HG03469 (cell line): ENCODE measurements at regions not wholly inside any gene's neighbourhood (a gene's known extent, or its start where the extent isn't known, plus 50 kb on each side); places are given as distances from the start of the nearest gene placed in this dataset.

Source experiments
- ATAC-seq: cut with Tn5 transposase; IDR thresholded peaks from one replicate; pipeline ENCODE4 v1.9.1; 2021; ENCODE audit warnings: mild to moderate bottlenecking, moderate library complexity, moderate number of reproducible peaks; ENCODE audit not compliant: unreplicated experiment

DNA sequence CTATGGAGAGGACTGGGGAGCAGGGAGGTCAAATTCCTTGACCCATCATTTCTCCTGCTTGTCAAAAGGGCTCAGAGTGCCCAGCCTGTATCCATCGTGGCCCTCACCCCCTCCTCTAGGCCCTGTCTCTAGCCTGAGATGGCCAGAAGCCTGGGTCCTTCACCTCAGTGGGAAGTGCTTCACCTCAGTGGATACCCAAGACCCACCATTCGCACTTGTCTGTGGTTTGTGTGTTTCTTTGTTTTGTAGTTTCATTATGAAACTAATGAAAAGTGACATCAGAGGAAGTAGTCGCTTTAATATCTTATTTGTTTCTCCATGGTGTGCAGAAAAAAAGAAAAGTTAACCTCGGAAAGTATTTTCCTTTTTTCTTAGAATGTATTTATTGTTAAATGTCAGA, 194.0 kb upstream of the CADM1 start:
- ATAC-seq, result no peak

DNA sequence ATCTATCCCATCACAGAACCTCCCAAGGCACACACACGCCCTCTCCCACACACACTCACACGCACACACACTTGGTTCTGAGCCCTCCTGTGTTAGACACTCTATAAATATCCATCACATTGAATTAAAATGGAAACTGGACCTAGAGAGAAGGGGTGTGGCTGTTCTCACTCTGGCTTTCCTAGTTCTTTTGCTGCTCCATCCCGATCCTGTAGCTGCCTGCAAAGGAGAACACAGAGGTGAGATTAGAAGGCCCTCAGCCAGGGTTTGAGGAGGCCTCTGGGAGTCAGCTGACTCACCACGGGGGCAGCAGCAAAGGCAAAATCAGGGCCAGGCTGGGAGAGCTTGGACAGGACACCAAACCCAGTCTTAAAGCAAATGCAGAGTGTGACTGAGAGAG, 192.3 kb upstream of the CADM1 start:
- no peak for ATAC-seq

- no peak for ATAC-seq
Observed at GRCh38 chr11:115695677-115696364, 191.6 kb upstream of the CADM1 start.

DNA sequence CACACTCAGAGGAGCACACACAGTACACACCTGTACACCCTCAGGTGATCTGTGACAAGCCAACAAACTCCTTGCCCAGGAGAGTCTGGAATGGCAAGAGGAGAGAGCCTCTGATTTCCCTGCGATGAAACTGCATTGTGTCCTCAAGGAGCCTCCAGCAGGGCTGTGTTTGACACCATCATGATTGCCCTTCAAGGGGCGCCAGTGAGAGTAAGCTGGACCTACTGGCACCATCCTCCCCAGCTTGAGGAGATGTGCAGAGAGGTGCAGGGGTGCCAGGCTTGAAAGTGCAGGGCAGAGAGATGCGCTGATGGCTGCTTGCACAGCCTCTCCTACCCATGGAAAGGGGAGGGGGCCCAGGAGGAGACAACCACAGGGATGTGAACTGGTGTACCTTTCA, 188.8 kb upstream of the CADM1 start:
- no peak for ATAC-seq

DNA sequence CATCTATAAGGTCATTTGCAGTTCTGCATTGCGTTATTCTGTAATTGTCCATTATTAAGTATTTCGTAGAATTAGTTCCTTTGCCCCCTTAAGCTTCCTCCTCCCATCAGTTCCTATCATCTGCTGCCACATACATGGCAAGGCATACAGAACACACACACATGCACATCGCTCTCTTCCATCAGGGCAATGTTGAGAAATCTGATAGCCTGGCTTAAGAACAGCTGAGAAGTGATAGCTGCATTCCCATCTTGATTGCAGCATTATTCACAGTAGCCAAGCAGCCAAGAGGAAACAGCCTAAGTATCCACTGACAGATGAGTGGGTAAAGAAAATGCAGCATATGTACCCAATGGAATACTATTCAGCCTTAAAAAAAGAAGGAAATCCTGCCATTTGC, 186.8 kb upstream of the CADM1 start:
- no peak for ATAC-seq

DNA sequence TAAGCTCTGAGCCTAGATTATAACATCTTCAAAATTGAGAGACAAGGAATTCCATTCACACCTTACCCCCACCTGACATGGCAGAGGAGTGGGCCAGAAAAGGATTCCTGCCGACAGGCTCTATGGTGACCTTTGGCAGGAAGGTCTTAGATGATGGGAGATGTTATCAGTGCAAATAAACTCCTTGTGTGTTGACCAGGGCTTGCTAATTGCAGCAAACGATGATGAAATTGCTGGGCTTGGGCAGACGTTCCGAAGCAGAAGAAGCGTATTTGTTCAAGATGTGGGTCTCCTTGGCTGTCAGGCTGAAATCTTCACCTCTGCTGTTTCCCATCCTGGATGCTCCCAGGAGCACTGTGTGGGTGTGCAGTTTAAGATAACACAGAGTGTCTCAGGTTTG, 183.7 kb upstream of the CADM1 start:
- ATAC-seq, result no peak

DNA sequence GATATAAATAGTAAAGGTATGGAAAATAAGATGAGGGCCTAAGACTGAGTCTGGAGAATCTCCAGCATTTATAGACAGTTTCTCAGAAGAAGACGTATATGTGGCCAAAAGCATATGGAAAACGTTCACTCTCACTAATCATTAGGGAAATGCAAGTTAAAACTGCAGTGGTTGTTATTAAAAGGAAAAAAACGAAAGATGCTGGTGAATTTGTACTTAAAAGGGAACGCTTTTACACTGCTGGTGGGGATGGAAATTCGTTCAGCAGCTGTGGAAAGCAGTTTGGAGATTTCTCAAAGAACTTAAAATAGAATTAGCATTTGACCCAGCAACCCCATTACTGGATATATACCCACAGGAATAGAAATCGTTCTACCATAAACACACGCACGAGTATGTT, 180.5 kb upstream of the CADM1 start:
- no peak for ATAC-seq

DNA sequence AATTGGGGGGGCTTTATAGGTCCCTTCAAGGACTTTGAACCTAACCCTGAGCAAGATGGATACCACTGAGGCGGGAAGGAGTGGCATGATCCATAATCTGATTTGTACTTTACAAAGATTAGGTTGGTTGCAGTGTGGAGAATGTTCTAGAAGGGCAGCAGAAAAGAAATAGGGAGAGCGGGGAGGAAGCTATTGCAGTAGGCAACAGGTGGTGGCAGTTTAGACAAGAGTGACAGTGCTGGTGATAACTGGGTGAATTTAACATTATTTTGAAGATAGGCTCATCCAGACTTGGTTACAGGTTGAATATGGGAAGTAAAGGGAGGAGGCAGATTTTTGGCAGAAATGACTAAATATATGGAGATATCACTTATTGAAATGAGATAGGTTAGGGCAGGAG, 179.9 kb upstream of the CADM1 start:
- ATAC-seq, result no peak

- no peak for ATAC-seq
Observed at GRCh38 chr11:115682888-115683287, 178.7 kb upstream of the CADM1 start.

GRCh38 chr11:115682101-115682500, 177.9 kb upstream of the CADM1 start:
- ATAC-seq, result no peak

GRCh38 chr11:115679945-115680344, 175.7 kb upstream of the CADM1 start:
- no peak for ATAC-seq

GRCh38 chr11:115678942-115679341, 174.7 kb upstream of the CADM1 start:
- no peak for ATAC-seq

- ATAC-seq, result no peak
Observed at GRCh38 chr11:115677190-115677589, 173.0 kb upstream of the CADM1 start.

GRCh38 chr11:115676768-115677167, 172.6 kb upstream of the CADM1 start:
- no peak for ATAC-seq

DNA sequence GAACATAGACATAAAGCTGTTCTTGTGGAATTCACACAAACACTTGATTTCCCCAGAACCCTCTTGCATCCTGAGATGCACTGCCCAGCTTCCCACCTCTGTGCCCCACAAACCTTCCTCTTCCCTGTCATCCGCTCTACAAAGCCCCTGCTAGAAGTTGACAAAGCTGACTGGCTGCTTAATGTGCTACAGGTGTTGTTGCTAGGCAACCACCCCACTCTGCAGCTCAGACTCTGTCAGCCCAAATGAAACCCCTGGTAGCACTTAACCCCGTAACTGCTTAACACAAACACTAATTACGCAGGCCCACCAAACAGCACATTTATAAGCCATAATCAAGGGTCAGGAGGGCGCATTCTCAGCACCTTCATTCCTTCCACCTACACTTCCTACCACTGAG, 172.0 kb upstream of the CADM1 start:
- no peak for ATAC-seq

- ATAC-seq, result no peak
Observed at GRCh38 chr11:115674937-115675544, 170.8 kb upstream of the CADM1 start.

DNA sequence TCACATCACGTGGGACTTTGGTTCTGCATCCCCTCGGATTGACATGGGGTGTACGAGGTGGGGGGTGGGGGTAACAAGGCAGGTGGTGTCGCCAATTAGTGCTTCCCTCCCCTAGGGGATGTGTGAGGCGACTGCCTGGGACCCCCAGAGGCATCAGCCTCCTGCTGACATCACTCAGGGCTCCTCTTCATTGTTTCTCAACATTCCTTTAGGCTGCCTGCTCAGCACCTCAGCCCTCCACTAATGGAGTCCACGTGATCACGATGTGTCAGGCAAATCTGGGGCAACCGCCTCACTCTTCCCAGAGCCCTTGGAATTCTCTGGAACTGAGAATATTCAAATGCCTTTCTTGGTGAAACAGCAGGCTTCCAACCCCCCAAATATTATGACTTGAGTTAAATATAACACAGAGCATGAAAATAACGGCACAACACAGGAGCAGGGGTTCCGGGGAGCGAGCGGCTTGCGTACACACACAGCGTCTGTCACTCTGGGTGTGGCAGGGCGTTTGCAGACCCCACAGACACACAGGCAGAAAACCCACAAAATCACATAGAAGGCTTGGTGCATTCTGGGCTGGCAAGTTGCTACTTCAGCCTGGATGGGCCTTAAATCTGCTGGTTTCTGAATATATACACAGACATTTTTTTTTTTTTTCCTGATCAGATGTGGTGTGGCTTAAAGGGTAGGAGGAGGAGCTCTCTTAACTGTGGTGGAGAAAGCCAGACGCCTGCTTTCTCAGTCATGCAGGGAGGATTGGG, 170.1 kb upstream of the CADM1 start:
- no peak for ATAC-seq

GRCh38 chr11:115673720-115674119, 169.5 kb upstream of the CADM1 start:
- no peak for ATAC-seq

- ATAC-seq, result no peak
Observed at GRCh38 chr11:115672999-115673411, 168.8 kb upstream of the CADM1 start.

- no peak for ATAC-seq
Observed at GRCh38 chr11:115672412-115672811, 168.2 kb upstream of the CADM1 start.

DNA sequence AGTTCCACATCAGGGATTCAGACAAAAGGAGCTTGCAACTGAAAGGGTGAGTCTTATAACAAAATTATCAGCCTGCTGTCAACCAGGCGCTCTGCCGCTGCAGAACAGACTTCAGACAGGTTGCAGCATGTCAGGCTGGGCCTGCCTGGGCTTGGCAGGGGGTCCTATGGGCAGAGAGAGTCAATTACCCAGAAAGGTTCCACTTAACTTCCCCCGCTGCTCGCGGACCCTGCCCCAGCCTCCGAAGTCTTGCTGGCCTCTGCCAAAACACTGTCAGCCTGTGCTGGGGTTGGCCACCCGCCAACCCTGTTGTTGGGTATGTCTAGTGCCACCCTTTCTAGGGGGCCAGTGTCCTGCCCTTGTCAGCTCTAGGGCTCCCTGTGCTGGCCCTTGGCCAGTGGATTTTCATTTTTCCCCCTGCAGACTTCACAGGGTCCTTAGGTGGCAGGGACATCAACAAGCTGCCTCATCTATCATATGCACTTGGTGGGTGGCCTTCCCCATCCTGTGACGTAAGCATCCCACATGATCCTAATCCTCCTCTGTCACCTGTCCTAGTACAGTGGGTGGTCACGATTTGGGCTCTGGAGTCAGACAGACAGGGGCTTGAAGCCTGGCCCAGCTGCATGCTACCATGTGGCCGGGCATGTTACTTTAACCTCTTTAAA, 166.5 kb upstream of the CADM1 start:
- ATAC-seq, result no peak

DNA sequence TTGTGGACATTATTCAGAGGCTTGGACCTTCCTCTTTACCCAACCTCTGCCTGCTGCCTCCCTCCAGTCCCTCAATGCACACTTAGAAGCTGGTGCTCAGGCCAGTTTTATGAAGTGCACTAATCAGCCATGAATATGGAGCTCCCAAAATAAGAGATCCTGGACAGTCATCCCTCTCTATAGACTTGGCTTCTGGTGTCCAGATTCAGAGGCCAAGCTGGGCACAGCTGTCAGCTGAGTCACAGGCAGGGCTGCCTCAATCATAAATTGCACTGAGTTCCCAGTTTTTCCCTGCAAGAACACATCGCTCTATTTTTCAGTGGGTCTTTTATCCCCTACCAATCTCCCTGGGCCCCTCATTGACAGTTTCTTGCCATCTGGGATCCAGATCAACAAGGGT, 161.7 kb upstream of the CADM1 start:
- ATAC-seq, result no peak
